ENCODE measurements at regions not wholly inside any gene's neighbourhood (a gene's known extent, or its start where the extent isn't known, plus 50 kb on each side); places are given as distances from the start of the nearest gene placed in this dataset.

DNA sequence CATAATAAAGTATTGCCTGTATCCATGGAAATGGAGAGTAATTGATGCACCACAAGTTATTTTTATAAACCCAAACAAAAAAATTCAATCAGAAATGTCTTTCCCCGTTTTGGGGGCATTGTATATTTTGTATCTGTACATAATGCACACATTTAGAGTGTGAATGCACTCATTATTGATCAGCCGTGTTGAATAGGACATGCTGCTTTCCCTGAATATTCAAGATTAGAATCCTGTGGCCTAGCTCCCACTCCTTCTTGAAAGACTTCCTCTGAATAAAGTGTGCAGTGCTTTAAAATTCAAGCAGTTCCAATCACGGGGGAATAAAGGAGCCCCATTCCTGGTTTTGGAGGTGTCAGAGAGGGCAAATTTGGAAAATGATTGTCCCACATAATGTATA is 103.8 kb upstream of the TOX3 start:
- DNase-seq (ENCODE audit: low read depth in 2 of 2): no peak

DNA sequence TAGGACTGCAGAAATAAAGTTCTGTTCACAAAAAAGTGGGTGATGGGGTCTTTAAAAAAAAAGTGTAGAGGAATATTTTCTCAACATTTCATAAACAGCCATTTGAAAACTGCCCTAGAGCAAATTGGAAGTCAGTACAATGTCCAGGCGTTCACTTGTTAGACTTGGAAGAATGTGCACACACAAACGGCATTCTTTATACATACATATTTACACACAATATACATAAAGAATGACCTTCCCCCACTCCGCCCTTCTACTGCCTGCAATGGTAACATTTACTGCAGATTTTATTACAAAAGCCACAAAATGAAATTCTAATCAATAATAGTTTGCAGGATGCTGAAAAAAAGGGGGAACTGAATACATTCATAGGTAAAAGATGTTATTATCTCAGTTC is 103.4 kb upstream of the TOX3 start:
- DNase-seq (ENCODE audit: low read depth in 2 of 2): no peak

- DNase-seq (ENCODE audit: low read depth in 2 of 2): no peak
These were observed 102.9 kb upstream of the TOX3 start for GRCh38 chr16:52649870-52650269.

DNA sequence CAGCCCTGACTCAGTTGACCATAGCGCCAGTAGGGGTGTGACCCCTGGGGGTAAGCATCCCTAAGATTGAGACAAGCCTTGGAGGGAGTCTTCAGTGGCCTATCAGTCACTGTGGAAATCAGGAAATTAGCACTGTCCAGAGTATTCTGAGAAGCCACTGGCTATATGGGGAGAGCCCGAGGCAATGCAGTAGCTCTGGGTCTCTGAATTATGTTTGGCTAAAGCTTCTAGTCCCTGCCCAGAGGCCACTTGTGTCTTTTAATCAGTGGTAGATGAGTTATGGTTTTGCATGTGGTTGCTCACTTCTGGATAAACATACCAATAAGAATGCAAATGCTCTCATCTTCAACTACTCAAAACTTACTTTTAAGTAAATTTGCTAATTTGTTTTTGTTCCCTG is 100.6 kb upstream of the TOX3 start:
- DNase-seq (ENCODE audit: low read depth in 2 of 2): no peak

DNA sequence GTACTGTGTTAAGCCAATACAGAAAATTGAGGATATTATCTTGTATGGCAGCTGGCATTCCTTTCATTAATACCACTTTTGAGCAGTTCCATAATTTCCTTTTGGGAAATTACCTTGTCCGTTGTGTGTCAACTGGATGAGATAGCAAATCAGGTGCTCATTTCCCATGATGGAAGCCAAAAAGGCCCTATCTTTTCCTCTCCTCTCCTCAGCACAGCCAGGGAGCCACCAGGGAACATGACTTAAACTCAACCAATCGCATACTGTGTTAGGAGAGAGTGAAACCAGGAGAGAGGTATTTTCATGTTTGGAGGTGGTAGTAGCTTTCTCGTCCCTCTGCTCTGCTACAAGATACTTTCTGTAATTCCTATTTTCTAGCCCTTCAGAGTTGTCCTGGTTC is 96.1 kb upstream of the TOX3 start:
- DNase-seq (ENCODE audit: low read depth in 2 of 2): no peak

DNA sequence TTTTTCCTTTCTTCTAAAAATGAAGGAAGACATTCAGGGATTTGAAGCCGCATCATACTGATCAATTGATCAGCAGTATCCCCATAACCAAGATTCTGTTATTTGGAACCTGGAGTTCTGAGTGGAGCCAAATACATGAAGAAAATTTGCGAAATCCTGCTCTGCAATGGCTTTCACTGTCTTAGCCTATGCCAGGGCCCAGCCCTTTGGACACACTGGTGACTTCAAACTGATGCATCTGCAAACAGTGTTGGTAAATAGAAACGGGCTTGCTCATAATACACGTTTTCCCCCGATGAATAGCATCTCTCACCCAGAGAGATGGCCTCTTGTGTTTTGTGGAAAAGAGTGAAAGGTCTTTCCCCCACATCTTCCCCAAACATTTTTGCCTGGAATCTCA is 87.6 kb upstream of the TOX3 start:
- DNase-seq (ENCODE audit: low read depth in 2 of 2): no peak

- no peak for DNase-seq (ENCODE audit: low read depth in 2 of 2)
These were observed 87.2 kb upstream of the TOX3 start for GRCh38 chr16:52634104-52634503.

DNA sequence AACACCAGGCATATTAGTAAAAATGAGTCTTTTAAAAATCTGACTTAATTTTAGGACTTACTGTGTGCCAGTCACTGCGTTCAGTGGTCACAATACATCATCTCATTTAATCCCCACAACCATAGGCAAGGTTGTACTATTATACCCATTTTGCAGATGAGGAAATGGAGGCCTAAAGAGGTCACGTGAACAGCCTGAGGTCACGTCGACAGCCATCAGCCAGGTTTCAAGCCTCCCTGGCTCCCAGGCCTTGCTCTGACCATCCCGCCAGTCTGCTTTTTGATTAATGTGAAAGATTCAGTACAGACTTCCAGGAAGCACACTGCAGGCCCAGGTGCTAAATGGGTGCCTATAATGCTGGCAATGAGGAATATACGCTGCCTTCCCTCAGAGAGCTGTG is 86.3 kb upstream of the TOX3 start:
- DNase-seq (ENCODE audit: low read depth in 2 of 2): no peak

GRCh38 chr16:52631711-52632110 is 84.8 kb upstream of the TOX3 start:
- DNase-seq (ENCODE audit: low read depth in 2 of 2): no peak

GRCh38 chr16:52630711-52631110 is 83.8 kb upstream of the TOX3 start:
- DNase-seq (ENCODE audit: low read depth in 2 of 2): no peak

- no peak for DNase-seq (ENCODE audit: low read depth in 2 of 2)
These were observed 82.4 kb upstream of the TOX3 start for GRCh38 chr16:52629296-52629695.

- no peak for DNase-seq (ENCODE audit: low read depth in 2 of 2)
These were observed 77.9 kb upstream of the TOX3 start for GRCh38 chr16:52624891-52625290.

- no peak for DNase-seq (ENCODE audit: low read depth in 2 of 2)
These were observed 74.7 kb upstream of the TOX3 start for GRCh38 chr16:52621651-52622050.

DNA sequence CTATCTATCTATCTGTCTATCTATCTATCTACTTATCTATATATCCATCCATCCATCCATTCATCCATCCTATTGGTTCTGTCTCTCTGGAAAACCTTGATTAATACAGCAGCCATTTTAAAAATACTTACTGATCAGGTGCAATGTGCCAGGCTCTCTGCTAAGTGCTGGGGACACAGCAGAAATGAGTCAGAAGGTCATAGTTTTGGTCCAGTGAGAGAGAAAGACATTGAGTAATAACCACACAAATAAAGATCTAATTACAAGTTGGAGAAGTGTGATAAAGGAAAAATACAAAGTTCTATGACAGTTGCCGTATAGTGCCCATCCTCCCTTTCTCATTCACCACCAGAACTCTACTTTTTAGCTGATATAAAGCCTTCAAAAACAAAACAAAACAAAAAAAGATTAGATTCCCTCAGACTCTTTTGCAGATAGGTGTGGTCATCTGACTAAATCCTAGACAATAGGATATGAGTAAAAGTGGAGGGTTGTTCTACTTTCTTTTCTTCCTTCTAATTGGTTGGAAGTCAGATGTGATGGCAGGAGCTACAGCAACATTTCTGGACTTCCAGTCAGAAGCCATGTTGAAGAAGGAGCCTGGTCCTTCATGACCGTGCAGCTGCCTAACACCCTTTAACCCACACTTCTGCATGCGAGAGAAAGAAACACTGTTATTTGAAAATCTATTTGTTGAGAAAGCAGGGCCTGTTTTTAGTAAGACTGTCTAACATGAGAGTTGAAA is 72.0 kb upstream of the TOX3 start:
- no peak for DNase-seq (ENCODE audit: low read depth in 2 of 2)

GRCh38 chr16:52617591-52617990 is 70.6 kb upstream of the TOX3 start:
- DNase-seq (ENCODE audit: low read depth in 2 of 2): no peak

GRCh38 chr16:52613508-52613907 is 66.6 kb upstream of the TOX3 start:
- no peak for DNase-seq (ENCODE audit: low read depth in 2 of 2)

DNA sequence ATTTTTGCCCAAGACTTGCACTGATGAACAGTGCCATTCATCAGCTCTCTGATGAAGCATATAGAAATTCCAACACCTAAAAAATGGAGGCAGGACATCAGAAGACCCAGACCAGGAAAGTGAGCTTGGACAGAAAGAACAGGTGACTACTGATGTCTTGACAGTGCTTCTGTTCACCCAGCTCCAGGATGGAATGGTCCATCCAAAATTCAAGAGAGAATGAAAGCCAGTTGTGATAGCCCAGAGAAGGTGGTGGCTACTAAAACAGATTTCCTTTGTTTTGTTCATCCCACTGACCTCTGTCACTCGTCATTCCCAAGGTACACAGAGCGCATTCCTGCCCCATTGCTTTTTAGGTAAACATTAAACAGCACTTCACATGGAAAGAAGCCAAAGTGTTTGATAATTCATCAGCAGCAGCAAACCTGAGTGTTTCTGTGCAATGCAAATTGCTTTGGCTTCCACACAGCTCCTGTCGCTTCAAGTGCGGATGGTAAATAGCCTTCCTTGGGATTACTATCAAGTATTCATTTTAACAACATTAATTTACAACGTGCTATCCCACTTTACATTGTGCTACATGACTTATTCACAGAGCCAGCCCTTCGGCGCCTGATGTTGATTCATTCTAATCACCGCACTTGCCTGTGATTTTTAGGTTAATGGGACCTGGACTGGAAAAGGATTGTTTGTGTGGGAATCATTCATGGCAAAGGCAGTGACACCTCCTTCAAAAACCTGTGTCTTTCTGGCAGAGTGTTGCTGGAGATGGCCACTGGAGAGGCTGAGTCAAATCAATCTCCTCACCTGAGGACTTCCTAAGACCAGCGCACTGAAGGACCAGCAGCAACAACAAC is 65.1 kb upstream of the TOX3 start:
- no peak for DNase-seq (ENCODE audit: low read depth in 2 of 2)

DNA sequence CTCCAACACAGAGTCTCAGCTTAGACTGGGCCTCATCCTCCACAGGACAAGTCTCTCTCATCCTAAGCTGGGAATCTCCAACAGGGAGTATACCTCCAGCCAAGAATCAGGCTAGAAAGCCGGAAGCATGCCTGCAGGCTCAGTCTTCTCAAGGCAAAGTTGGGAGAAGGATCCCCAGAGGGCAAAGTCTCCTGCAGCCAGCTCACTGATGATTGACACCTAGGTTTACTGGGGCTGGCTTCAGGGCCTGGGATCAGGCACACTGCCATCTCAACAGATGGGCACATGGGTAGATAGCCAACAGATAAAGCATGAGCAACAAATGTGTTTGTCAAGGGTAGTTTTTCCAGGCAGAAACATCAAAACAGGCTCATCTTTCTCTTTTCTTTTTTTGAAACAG is 56.1 kb upstream of the TOX3 start:
- no peak for DNase-seq (ENCODE audit: low read depth in 2 of 2)

- no peak for DNase-seq (ENCODE audit: low read depth in 2 of 2)
These were observed 51.0 kb upstream of the TOX3 start for GRCh38 chr16:52597772-52598483.

DNA sequence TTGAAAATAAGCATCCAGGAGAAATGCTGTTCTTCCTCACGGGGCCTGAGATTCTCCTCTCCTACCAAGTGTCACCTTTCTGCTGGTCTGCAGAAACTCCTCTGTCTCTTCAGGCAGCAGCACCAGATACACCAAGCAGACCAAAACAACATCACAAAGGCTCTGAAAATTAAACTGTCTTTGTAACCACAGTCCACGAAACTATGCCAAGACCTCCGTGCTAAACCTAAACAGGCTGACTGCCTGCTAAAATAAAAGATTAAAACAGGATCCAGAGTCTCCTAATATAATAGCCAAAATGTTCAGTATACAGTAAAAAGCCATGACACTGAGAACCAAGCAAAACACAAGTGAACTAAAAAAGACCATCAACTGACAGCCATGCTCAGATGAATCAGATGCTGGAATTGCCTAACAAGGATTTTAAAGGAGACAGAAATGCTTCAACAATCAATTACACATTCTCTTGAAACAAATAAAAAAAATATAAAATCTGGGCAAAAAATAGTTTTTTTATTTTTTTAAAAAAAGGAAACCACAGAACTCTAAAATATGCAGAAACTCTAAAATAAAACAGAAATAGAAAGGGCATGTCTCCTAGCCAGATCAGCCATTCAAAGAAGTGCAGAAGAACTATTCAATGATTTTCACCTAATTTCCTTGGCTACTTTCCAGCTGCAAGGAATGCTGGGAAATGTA is 50.3 kb upstream of the TOX3 start:
- no peak for DNase-seq (ENCODE audit: low read depth in 2 of 2)

Measured in activated CD4-positive, alpha-beta T cell treated with anti-CD3 and anti-CD28 coated beads for 24 hours (primary cell).